Uterus (tissue), 3 donors: ENCODE measurements at regions not wholly inside any gene's neighbourhood (a gene's known extent, or its start where the extent isn't known, plus 50 kb on each side); places are given as distances from the start of the nearest gene placed in this dataset.

ENCODE experiments used
- DNase-seq, 2 donors: peaks; one replicate each; pipeline ENCODE4 v3.0.0-alpha.2; 2019 to 2020
- H3K27ac ChIP-seq, 2 donors: fragments of 200-600 bp; sonication (generic); 1 replicate in 1 of 2; 2 replicates in 1 of 2; pipeline ENCODE4 v1.5.1; 2016 to 2018
- H3K27me3 ChIP-seq, 2 donors: fragments of 200-600 bp; sonication (generic); one replicate each; pipeline ENCODE4 v1.5.1; 2018 to 2019; ENCODE audit warnings: control low read depth in 1 of 2
- H3K36me3 ChIP-seq, 2 donors: fragments of 200-600 bp; sonication (generic); one replicate each; pipeline ENCODE4 v1.5.1; 2019; ENCODE audit warnings: control low read depth in 1 of 2
- H3K4me1 ChIP-seq, 2 donors: fragments of 200-600 bp; sonication (generic); one replicate each; pipeline ENCODE4 v1.5.1; 2018 to 2019; ENCODE audit warnings: control low read depth in 1 of 2
- H3K4me3 ChIP-seq, 2 donors: fragments of 200-600 bp; sonication (generic); 1 replicate in 1 of 2; 2 replicates in 1 of 2; pipeline ENCODE4 v1.5.1; 2018 to 2019; ENCODE audit warnings: mild to moderate bottlenecking in 1 of 2
- H3K9me3 ChIP-seq, 2 donors: fragments of 200-600 bp; sonication (generic); one replicate each; pipeline ENCODE4 v1.5.1; 2019; ENCODE audit warnings: control low read depth in 1 of 2
- CTCF ChIP-seq, 4 experiments: fragments of 200-600 bp in 2 of 4; fragments of 450-650 bp in 2 of 4; sonication (generic) in 2 of 4; IDR thresholded peaks; one replicate each; pipeline ENCODE4 v1.5.1; 2016 to 2019; ENCODE audit warnings: antibody characterized with exemption in 4 of 4, mild to moderate bottlenecking in 2 of 4, moderate library complexity in 1 of 4
- POLR2A ChIP-seq, 2 donors: fragments of 450-650 bp; IDR thresholded peaks; one replicate each; pipeline ENCODE4 v1.6.1; 2016; ENCODE audit warnings: antibody characterized with exemption in 2 of 2, mild to moderate bottlenecking in 1 of 2, moderate library complexity in 1 of 2
- intact Hi-C: fragments of 100-400 bp; cut with DNase I; formaldehyde crosslinking; loops from one replicate; pipeline ENCODE4 v1.15.1; 2023; ENCODE audit warnings: low total_unique reads
- donor health status: DM: yes; HTN: yes; CAD: no.

GRCh38 chr1:84740050-84740714 lies 49.9 kb upstream of the SSX2IP start:
- Histone ChIP-seq H3K9me3 (no peaks in the 10 kb centered on the region), H3K36me3 (no peaks in the 10 kb centered on the region), H3K4me1 (peaks cover 0 to 10% of the 10 kb centered on the region in 2 donors), H3K27me3 (no peaks in the 10 kb centered on the region), H3K4me3 (no peak overlapping the region), H3K27ac (no peak overlapping the region)
- TF ChIP-seq CTCF (IDR thresholded peaks at IDR 0.05) = no peak
- TF ChIP-seq POLR2A (IDR thresholded peaks at IDR 0.05) = no peak
- DNase-seq = no peak
- intact Hi-C loops = loop anchor here (10.0 kb wide), 1 partner anchor 55 kb away; no protein-coding TSS in a partner anchor
